Stimulated activated CD4-positive, alpha-beta T cell treated with anti-CD3 and anti-CD28 coated beads, Interleukin-4, amount 100 ng/mL, for 1 hour (primary cell): ENCODE measurements at regions not wholly inside any gene's neighbourhood (a gene's known extent, or its start where the extent isn't known, plus 50 kb on each side); places are given as distances from the start of the nearest gene placed in this dataset.
"Not testable (repeated sequence)": the region's sequence is repeated elsewhere in the genome, so short reads cannot be mapped to it uniquely, and the experiment has no call there.

Experiments
- DNase-seq: peaks from one replicate; pipeline ENCODE4 v3.0.0-alpha.2; 2020

GRCh38 chr15:36008719-36009118 lies 462.8 kb upstream of the DPH6 start:
- no peak for DNase-seq

- DNase-seq = no peak
Measured at GRCh38 chr15:36024031-36024688, 478.2 kb upstream of the DPH6 start.

GRCh38 chr15:36026627-36027283 lies 480.8 kb upstream of the DPH6 start:
- DNase-seq = no peak

- no peak for DNase-seq
Measured at GRCh38 chr15:36029606-36030210, 483.7 kb upstream of the DPH6 start.

- no peak for DNase-seq
Measured at GRCh38 chr15:36039996-36040572, 494.1 kb upstream of the DPH6 start.

- not testable (repeated sequence) for DNase-seq
Measured at GRCh38 chr15:36047018-36047716, 501.2 kb upstream of the DPH6 start.

GRCh38 chr15:36050899-36051298 lies 504.9 kb upstream of the DPH6 start:
- no peak for DNase-seq

- DNase-seq = not testable (repeated sequence)
Measured at GRCh38 chr15:36052641-36053040, 506.7 kb upstream of the DPH6 start.

GRCh38 chr15:36053746-36054145 lies 507.8 kb upstream of the DPH6 start:
- DNase-seq = no peak

GRCh38 chr15:36059596-36059995 lies 513.6 kb upstream of the DPH6 start:
- no peak for DNase-seq

- no peak for DNase-seq
Measured at GRCh38 chr15:36062357-36062756, 516.4 kb upstream of the DPH6 start.

- DNase-seq = no peak
Measured at GRCh38 chr15:36066757-36067156, 512.7 kb upstream of the CDIN1 start.

- no peak for DNase-seq
Measured at GRCh38 chr15:36067483-36068274, 511.7 kb upstream of the CDIN1 start.

GRCh38 chr15:36075333-36075732 lies 504.1 kb upstream of the CDIN1 start:
- no peak for DNase-seq

- no peak for DNase-seq
Measured at GRCh38 chr15:36079021-36079420, 500.4 kb upstream of the CDIN1 start.

GRCh38 chr15:36080759-36081158 lies 498.7 kb upstream of the CDIN1 start:
- no peak for DNase-seq

GRCh38 chr15:36090286-36090946 lies 489.0 kb upstream of the CDIN1 start:
- DNase-seq = no peak

- no peak for DNase-seq
Measured at GRCh38 chr15:36106640-36107335, 472.6 kb upstream of the CDIN1 start.

GRCh38 chr15:36108541-36108940 lies 470.9 kb upstream of the CDIN1 start:
- no peak for DNase-seq

- no peak for DNase-seq
Measured at GRCh38 chr15:36109943-36110658, 469.3 kb upstream of the CDIN1 start.

- no peak for DNase-seq
Measured at GRCh38 chr15:36110659-36110993, 468.8 kb upstream of the CDIN1 start.
